Ovary (tissue), 3 donors: ENCODE measurements at regions not wholly inside any gene's neighbourhood (a gene's known extent, or its start where the extent isn't known, plus 50 kb on each side); places are given as distances from the start of the nearest gene placed in this dataset.

Experiments used
- EP300 ChIP-seq: sonication (generic); formaldehyde crosslinking; IDR thresholded peaks from one replicate; pipeline ENCODE4 v1.6.1; 2017; ENCODE audit warnings: antibody characterized with exemption
- POLR2A ChIP-seq: fragments of 450-650 bp; IDR thresholded peaks from one replicate; pipeline ENCODE4 v1.6.1; 2017; ENCODE audit warnings: antibody characterized with exemption, mild to moderate bottlenecking, moderate library complexity
- TF ChIP-seq, protein P1 (sequence below), 3 donors: fragments of 450-650 bp in 2 of 3; fragments of 200-600 bp in 1 of 3; IDR thresholded peaks; one replicate each; pipeline versions ENCODE4 v1.5.1 to v1.8.0; 2016 to 2022; ENCODE audit warnings: antibody characterized with exemption in 3 of 3, mild to moderate bottlenecking in 1 of 3
- donor health status: DM: no; HTN: no; CAD: no.

DNA sequence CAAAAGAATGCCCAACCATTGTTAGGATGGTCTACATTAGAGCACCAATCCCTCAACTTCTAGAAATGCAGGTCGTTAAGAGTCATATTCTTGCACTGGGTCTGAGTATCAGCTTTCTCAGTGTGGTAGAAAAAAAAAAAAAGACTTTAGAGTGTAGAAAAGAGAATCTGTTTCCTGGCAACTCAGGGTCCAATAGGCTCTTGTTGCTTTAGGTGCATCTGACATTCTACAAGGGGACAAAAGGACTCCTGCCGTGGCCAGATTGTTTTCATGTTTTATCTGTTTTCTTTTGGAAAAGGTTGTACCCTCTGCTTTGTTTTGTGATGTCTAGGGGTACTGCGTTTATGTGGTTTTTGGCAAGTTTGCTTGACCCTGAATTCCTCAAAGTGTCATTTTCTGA lies 105.4 kb upstream of the KCNK2 start:
- TF ChIP-seq, protein P1, sequence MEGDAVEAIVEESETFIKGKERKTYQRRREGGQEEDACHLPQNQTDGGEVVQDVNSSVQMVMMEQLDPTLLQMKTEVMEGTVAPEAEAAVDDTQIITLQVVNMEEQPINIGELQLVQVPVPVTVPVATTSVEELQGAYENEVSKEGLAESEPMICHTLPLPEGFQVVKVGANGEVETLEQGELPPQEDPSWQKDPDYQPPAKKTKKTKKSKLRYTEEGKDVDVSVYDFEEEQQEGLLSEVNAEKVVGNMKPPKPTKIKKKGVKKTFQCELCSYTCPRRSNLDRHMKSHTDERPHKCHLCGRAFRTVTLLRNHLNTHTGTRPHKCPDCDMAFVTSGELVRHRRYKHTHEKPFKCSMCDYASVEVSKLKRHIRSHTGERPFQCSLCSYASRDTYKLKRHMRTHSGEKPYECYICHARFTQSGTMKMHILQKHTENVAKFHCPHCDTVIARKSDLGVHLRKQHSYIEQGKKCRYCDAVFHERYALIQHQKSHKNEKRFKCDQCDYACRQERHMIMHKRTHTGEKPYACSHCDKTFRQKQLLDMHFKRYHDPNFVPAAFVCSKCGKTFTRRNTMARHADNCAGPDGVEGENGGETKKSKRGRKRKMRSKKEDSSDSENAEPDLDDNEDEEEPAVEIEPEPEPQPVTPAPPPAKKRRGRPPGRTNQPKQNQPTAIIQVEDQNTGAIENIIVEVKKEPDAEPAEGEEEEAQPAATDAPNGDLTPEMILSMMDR (IDR thresholded peaks at IDR 0.05), result no peak
- no peak for TF ChIP-seq EP300
- TF ChIP-seq POLR2A, result no peak
